Skeletal muscle satellite cell (primary cell): ENCODE measurements at regions not wholly inside any gene's neighbourhood (a gene's known extent, or its start where the extent isn't known, plus 50 kb on each side); places are given as distances from the start of the nearest gene placed in this dataset.

ENCODE experiments used
- H3K27me3 ChIP-seq: 2 replicates; pipeline ENCODE4 v1.7.0; 2013; ENCODE audit warnings: low read length; ENCODE audit not compliant: control insufficient read depth, insufficient read depth
- H3K36me3 ChIP-seq: 2 replicates; pipeline ENCODE4 v1.7.0; 2013; ENCODE audit warnings: mild to moderate bottlenecking, control low read depth, low read length; ENCODE audit not compliant: insufficient read depth
- H3K4me1 ChIP-seq: 2 replicates; pipeline ENCODE4 v1.7.0; 2013; ENCODE audit warnings: low read length; ENCODE audit not compliant: control insufficient read depth, insufficient read depth
- H3K4me2 ChIP-seq: 2 replicates; pipeline ENCODE4 v1.7.0; 2013; ENCODE audit warnings: mild to moderate bottlenecking, low read length
- H3K4me3 ChIP-seq: 2 replicates; pipeline ENCODE4 v1.7.0; 2013; ENCODE audit warnings: low read length
- H3K9ac ChIP-seq: 2 replicates; pipeline ENCODE4 v1.7.0; 2013; ENCODE audit warnings: mild to moderate bottlenecking, low read depth, low read length, moderate library complexity
- H3K9me3 ChIP-seq: replicated peaks from 2 replicates; pipeline ENCODE4 v1.7.0; 2013; ENCODE audit warnings: mild to moderate bottlenecking, control low read depth, low read length

GRCh38 chr5:92580814-92581213 lies 1000.2 kb downstream of the NR2F1-AS1 start:
- Histone ChIP-seq H3K4me3 (no peak overlapping the region), H3K36me3 (no peaks in the 10 kb centered on the region), H3K9ac (no peak overlapping the region), H3K9me3 (no peaks in the 10 kb centered on the region), H3K4me1 (no peaks in the 10 kb centered on the region), H3K27me3 (no peaks in the 10 kb centered on the region), H3K4me2 (no peak overlapping the region)

DNA sequence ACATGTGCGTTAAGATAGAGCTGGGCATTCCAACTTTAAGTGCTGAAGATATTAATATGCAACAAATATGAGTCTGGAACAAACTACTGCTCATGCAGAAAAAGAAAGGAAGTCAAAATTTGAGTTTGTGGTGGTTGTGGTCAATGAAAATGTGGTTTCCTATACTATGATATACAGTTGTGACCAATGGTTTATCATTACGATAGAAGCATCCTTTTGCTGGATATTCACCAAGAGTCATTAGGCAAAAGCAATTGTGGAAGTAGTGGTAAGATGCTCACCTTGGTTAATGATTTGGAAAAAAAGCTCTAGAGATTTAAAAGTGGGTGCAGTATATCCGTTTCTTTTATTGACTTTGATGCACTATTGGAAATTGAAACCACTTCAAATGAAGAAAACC lies 1007.0 kb downstream of the NR2F1-AS1 start:
- Histone ChIP-seq H3K4me2 (no peak overlapping the region), H3K4me1 (no peaks in the 10 kb centered on the region), H3K36me3 (no peaks in the 10 kb centered on the region), H3K27me3 (no peaks in the 10 kb centered on the region), H3K4me3 (no peak overlapping the region), H3K9ac (no peak overlapping the region), H3K9me3 (no peaks in the 10 kb centered on the region)

- Histone ChIP-seq H3K4me1 (peaks cover 5% of the 10 kb centered on the region), H3K4me3 (no peak overlapping the region), H3K27me3 (no peaks in the 10 kb centered on the region)
These were observed 1012.5 kb downstream of the NR2F1-AS1 start for GRCh38 chr5:92568522-92568921.

GRCh38 chr5:92567831-92568450 lies 1013.1 kb downstream of the NR2F1-AS1 start:
- no peak overlapping the region for H3K9ac ChIP-seq
- H3K27me3 ChIP-seq = no peaks in the 10 kb centered on the region
- no peak overlapping the region for H3K4me3 ChIP-seq
- peaks cover 5% of the 10 kb centered on the region for H3K4me1 ChIP-seq
- no peaks in the 10 kb centered on the region for H3K9me3 ChIP-seq
- no peak overlapping the region for H3K4me2 ChIP-seq
- no peaks in the 10 kb centered on the region for H3K36me3 ChIP-seq

More at GRCh38 chr5:92568522-92568921, 1012.5 kb downstream of the NR2F1-AS1 start:
- H3K36me3 ChIP-seq = no peaks in the 10 kb centered on the region
- H3K9me3 ChIP-seq = no peaks in the 10 kb centered on the region
- no peak overlapping the region for H3K4me2 ChIP-seq
- H3K9ac ChIP-seq = no peak overlapping the region

GRCh38 chr5:92566113-92566786 lies 1014.8 kb downstream of the NR2F1-AS1 start:
- Histone ChIP-seq H3K4me1 (peaks cover 21% of the 10 kb centered on the region), H3K27me3 (no peaks in the 10 kb centered on the region), H3K4me3 (no peak overlapping the region), H3K9me3 (no peaks in the 10 kb centered on the region), H3K36me3 (no peaks in the 10 kb centered on the region), H3K9ac (no peak overlapping the region), H3K4me2 (no peak overlapping the region)

DNA sequence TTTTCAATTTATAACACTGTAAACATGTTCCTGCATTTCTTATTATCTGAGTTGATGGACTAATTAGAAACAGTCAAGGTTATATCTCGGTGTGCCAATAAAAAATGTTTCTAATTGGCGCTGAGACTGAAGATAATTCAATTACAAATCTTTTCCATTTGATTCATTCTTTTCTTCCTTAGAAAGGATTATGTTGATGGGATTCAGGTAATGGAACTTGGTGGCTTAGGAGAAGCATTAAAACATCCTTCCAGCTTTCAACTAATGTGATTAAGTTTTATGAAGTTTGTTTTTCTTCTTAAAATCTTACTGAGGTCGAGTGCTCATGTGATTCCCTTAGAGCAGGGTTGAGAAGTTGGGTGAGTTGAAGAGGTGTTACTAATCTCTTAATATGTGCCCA lies 1015.3 kb downstream of the NR2F1-AS1 start:
- H3K9ac ChIP-seq = no peak overlapping the region
- no peaks in the 10 kb centered on the region for H3K27me3 ChIP-seq
- H3K4me2 ChIP-seq = no peak overlapping the region

DNA sequence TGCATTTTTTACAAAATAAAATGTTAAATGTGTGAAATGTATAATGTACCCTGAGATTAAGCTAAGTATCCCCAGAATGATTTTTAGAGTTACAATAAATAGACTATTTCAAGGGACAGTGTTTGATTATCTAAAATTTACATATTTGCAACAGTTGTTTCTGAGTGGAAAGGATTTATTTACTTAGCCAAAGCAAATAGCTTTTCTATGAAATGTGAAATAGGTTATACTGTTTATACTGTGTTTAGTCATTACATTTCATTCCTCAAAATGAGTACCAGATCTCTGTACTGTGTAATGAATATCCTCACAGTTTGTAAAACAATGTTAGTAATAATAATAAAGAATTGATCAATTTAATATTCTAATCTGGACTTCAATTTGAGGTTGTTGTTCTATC lies 1019.0 kb downstream of the NR2F1-AS1 start:
- Histone ChIP-seq H3K27me3 (no peaks in the 10 kb centered on the region), H3K36me3 (no peaks in the 10 kb centered on the region), H3K9ac (peak overlapping the region; percentile 22), H3K4me2 (peak overlapping the region; percentile 10), H3K4me3 (no peak overlapping the region), H3K9me3 (no peaks in the 10 kb centered on the region), H3K4me1 (peaks cover 43% of the 10 kb centered on the region)

More for the DNA sequence above, 1015.3 kb downstream of the NR2F1-AS1 start:
- Histone ChIP-seq H3K4me1 (peaks cover 26% of the 10 kb centered on the region), H3K36me3 (no peaks in the 10 kb centered on the region), H3K4me3 (no peak overlapping the region), H3K9me3 (no peaks in the 10 kb centered on the region)

- Histone ChIP-seq H3K27me3 (no peaks in the 10 kb centered on the region), H3K4me2 (peak overlapping the region; percentile 10), H3K36me3 (no peaks in the 10 kb centered on the region), H3K9me3 (no peaks in the 10 kb centered on the region), H3K4me3 (no peak overlapping the region), H3K4me1 (peaks cover 42% of the 10 kb centered on the region), H3K9ac (peak overlapping the region; percentile 22)
These were observed 1019.5 kb downstream of the NR2F1-AS1 start for GRCh38 chr5:92561411-92561959.

DNA sequence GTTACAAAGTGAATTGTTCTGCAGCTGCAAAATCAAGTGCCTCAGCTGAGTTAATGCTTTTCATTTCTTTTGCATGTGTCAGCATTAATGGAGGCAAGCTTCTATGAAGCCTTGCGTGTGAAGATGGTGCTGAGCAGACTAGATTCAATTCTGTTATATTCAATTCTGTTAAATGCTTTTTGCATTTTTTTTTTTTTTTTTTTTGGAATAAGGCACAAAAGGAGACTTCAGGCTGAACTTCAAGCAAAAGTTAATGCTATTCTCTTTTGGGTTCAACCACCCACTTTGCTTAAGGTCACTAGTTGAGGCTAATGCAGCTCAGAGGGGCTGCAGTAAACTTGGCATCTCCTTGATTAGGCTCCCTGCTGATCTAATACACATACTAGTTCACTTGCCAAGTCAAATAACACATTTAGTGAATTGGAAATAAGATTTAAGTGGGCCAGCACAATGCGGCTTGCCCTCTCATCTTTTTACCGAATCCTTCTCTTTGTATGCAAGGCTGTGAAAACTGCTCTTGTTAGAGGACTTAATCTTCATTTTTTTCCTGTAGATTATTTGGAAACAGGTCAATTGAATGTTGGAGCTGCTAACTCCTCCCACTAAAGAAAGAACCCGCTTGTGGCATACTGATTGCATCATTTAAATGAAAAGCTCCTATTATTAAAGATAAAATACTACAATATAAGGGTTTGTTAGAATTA lies 1020.2 kb downstream of the NR2F1-AS1 start:
- Histone ChIP-seq H3K4me2 (peak overlapping the region; percentile 7), H3K4me3 (no peak overlapping the region), H3K36me3 (no peaks in the 10 kb centered on the region), H3K27me3 (no peaks in the 10 kb centered on the region), H3K9ac (no peak overlapping the region), H3K9me3 (no peaks in the 10 kb centered on the region), H3K4me1 (peaks cover 37% of the 10 kb centered on the region)

GRCh38 chr5:92559781-92560180 lies 1021.2 kb downstream of the NR2F1-AS1 start:
- H3K4me1 ChIP-seq = peaks cover 37% of the 10 kb centered on the region
- H3K9ac ChIP-seq = peak overlapping the region; percentile 51
- H3K9me3 ChIP-seq = no peaks in the 10 kb centered on the region
- H3K4me2 ChIP-seq = peak overlapping the region; percentile 39
- no peaks in the 10 kb centered on the region for H3K27me3 ChIP-seq
- H3K4me3 ChIP-seq = no peak overlapping the region
- no peaks in the 10 kb centered on the region for H3K36me3 ChIP-seq

- no peaks in the 10 kb centered on the region for H3K9me3 ChIP-seq
- no peak overlapping the region for H3K4me2 ChIP-seq
- H3K4me3 ChIP-seq = no peak overlapping the region
- H3K4me1 ChIP-seq = peaks cover 37% of the 10 kb centered on the region
- H3K36me3 ChIP-seq = no peaks in the 10 kb centered on the region
- H3K9ac ChIP-seq = peak overlapping the region; percentile 51
- H3K27me3 ChIP-seq = no peaks in the 10 kb centered on the region
These were observed 1021.7 kb downstream of the NR2F1-AS1 start for GRCh38 chr5:92559331-92559730.
